ENCODE measurements at regions not wholly inside any gene's neighbourhood (a gene's known extent, or its start where the extent isn't known, plus 50 kb on each side); places are given as distances from the start of the nearest gene placed in this dataset.

GRCh38 chr21:38917043-38917774, 111.5 kb downstream of the ETS2 start:
- peaks cover 24% of the 10 kb centered on the region for H3K4me1 ChIP-seq
- DNase-seq: no peak
- TF ChIP-seq CTCF (IDR thresholded peaks at IDR 0.05): no peak
- no peaks in the 10 kb centered on the region for H3K27me3 ChIP-seq
- H3K9me3 ChIP-seq: no peaks in the 10 kb centered on the region
- no peak overlapping the region for H3K27ac ChIP-seq
- ATAC-seq: no peak
- intact Hi-C loops (cut with DNase I): no loop called here
- no peak overlapping the region for H3K4me3 ChIP-seq
- no peaks in the 10 kb centered on the region for H3K36me3 ChIP-seq

- H3K27ac ChIP-seq: no peak overlapping the region
- DNase-seq (no peak), ATAC-seq (no peak)
- peaks cover 24% of the 10 kb centered on the region for H3K4me1 ChIP-seq
- intact Hi-C loops (cut with DNase I): no loop called here
- no peaks in the 10 kb centered on the region for H3K27me3 ChIP-seq
- H3K9me3 ChIP-seq: no peaks in the 10 kb centered on the region
- TF ChIP-seq CTCF (IDR thresholded peaks at IDR 0.05): no peak
- no peak overlapping the region for H3K4me3 ChIP-seq
- no peaks in the 10 kb centered on the region for H3K36me3 ChIP-seq
Observed at GRCh38 chr21:38916214-38916964, 110.7 kb downstream of the ETS2 start.

- no peak for TF ChIP-seq CTCF (IDR thresholded peaks at IDR 0.05)
- Histone ChIP-seq H3K4me1 (peaks cover 29% of the 10 kb centered on the region), H3K27ac (no peak overlapping the region), H3K9me3 (no peaks in the 10 kb centered on the region), H3K27me3 (no peaks in the 10 kb centered on the region), H3K36me3 (no peaks in the 10 kb centered on the region), H3K4me3 (no peak overlapping the region)
- intact Hi-C loops (cut with DNase I): no loop called here
- no peak for DNase-seq
- no peak for ATAC-seq
Observed at GRCh38 chr21:38915546-38915945, 109.8 kb downstream of the ETS2 start.

GRCh38 chr21:38914528-38915293, 109.0 kb downstream of the ETS2 start:
- intact Hi-C loops (cut with DNase I): no loop called here
- TF ChIP-seq CTCF (IDR thresholded peaks at IDR 0.05): no peak
- Histone ChIP-seq H3K9me3 (no peaks in the 10 kb centered on the region), H3K4me3 (no peak overlapping the region), H3K27ac (no peak overlapping the region), H3K36me3 (no peaks in the 10 kb centered on the region), H3K27me3 (no peaks in the 10 kb centered on the region), H3K4me1 (peaks cover 35% of the 10 kb centered on the region)
- DNase-seq (no peak), ATAC-seq (no peak)

- intact Hi-C loops (cut with DNase I): no loop called here
- ATAC-seq: no peak
- H3K4me3 ChIP-seq: no peak overlapping the region
Observed at GRCh38 chr21:38913893-38914527, 108.3 kb downstream of the ETS2 start.

More at GRCh38 chr21:38913893-38914527, 108.3 kb downstream of the ETS2 start:
- no peak for DNase-seq
- Histone ChIP-seq H3K36me3 (no peaks in the 10 kb centered on the region), H3K4me1 (peaks cover 38% of the 10 kb centered on the region), H3K9me3 (no peaks in the 10 kb centered on the region), H3K27ac (peak overlapping the region; percentile 82), H3K27me3 (no peaks in the 10 kb centered on the region)
- no peak for TF ChIP-seq CTCF (IDR thresholded peaks at IDR 0.05)

All from upper lobe of right lung (tissue), 1 donor.